HEK293 (cell line): ENCODE measurements at regions not wholly inside any gene's neighbourhood (a gene's known extent, or its start where the extent isn't known, plus 50 kb on each side); places are given as distances from the start of the nearest gene placed in this dataset.

ENCODE experiments used
- CTCF ChIA-PET: fragments of 350-600 bp; formaldehyde crosslinking; extraction: SDS; loops from one replicate; lab custom pipeline; 2021; ENCODE audit warnings: antibody characterized with exemption; lab: Yijun Ruan, JAX
- POLR2A ChIA-PET: fragments of 300-600 bp; formaldehyde crosslinking; extraction: SDS; loops from one replicate; lab custom pipeline; 2020; ENCODE audit warnings: antibody characterized with exemption, inconsistent platforms; lab: Yijun Ruan, JAX
- H3K27ac ChIP-seq: fragments of 200-500 bp; sonication (Bioruptor generic); 2 replicates; pipeline ENCODE4 v1.5.1; 2014; ENCODE audit warnings: low read depth, low read length, control low read depth, inconsistent platforms; ENCODE audit errors: extremely low read depth
- H3K36me3 ChIP-seq, 2 experiments: fragments of 200-500 bp in 1 of 2; sonication (Bioruptor generic) in 1 of 2; 1 replicate in 1 of 2; 2 replicates in 1 of 2; pipeline ENCODE4 v1.5.1; 2014 to 2017; ENCODE audit warnings: inconsistent platforms in 2 of 2, low read length in 2 of 2; ENCODE audit not compliant: control insufficient read depth in 2 of 2, insufficient read depth in 1 of 2
- H3K4me1 ChIP-seq: fragments of 200-500 bp; sonication (Bioruptor generic); 2 replicates; pipeline ENCODE4 v1.5.1; 2014; ENCODE audit warnings: mild to moderate bottlenecking, low read length, inconsistent platforms; ENCODE audit not compliant: control insufficient read depth, insufficient read depth
- H3K4me3 ChIP-seq: 2 replicates; pipeline ENCODE4 v1.5.1; 2011; ENCODE audit warnings: low read depth, mild to moderate bottlenecking, control low read depth, low read length, moderate library complexity
- H3K9me3 ChIP-seq: fragments of 200-500 bp; sonication (Bioruptor generic); 2 replicates; pipeline ENCODE4 v1.5.1; 2014; ENCODE audit warnings: low read depth, low read length, inconsistent platforms; ENCODE audit not compliant: control insufficient read depth, insufficient read depth
- EGR2 ChIP-seq: fragments of 450-650 bp; formaldehyde crosslinking; IDR thresholded peaks from 2 replicates; pipeline ENCODE4 v1.5.1; 2016; ENCODE audit warnings: low read depth, missing biosample characterization, missing genetic modification characterization
- GLIS2 ChIP-seq: fragments of 450-650 bp; formaldehyde crosslinking; IDR thresholded peaks from 2 replicates; pipeline ENCODE4 v1.5.1; 2016; ENCODE audit warnings: missing biosample characterization, missing genetic modification characterization
- HOXA7 ChIP-seq: sonication (generic); formaldehyde crosslinking; IDR thresholded peaks from 2 replicates; pipeline ENCODE4 v1.8.1; 2022; ENCODE audit warnings: missing genetic modification reagents, borderline replicate concordance
- IKZF3 ChIP-seq: fragments of 450-650 bp; IDR thresholded peaks from 2 replicates; pipeline ENCODE4 v1.5.0; 2018; ENCODE audit warnings: missing biosample characterization, mild to moderate bottlenecking, missing genetic modification characterization, moderate library complexity
- MYNN ChIP-seq: fragments of 450-650 bp; formaldehyde crosslinking; IDR thresholded peaks from 2 replicates; pipeline ENCODE4 v1.5.1; 2016; ENCODE audit warnings: missing biosample characterization, missing genetic modification characterization, borderline replicate concordance
- REPIN1 ChIP-seq: fragments of 450-650 bp; formaldehyde crosslinking; IDR thresholded peaks from 2 replicates; pipeline ENCODE4 v1.5.1; 2017; ENCODE audit warnings: missing biosample characterization, missing genetic modification characterization, low read depth
- SETDB1 ChIP-seq: IDR thresholded peaks from one replicate; pipeline ENCODE4 v1.6.1; 2017; ENCODE audit warnings: mild to moderate bottlenecking, low read length, moderate library complexity, mixed read lengths; ENCODE audit not compliant: insufficient read length
- SP7 ChIP-seq: fragments of 450-650 bp; formaldehyde crosslinking; IDR thresholded peaks from 2 replicates; pipeline ENCODE4 v1.5.1; 2016; ENCODE audit warnings: missing biosample characterization, missing genetic modification characterization
- TCF7L2 ChIP-seq: IDR thresholded peaks from 2 replicates; pipeline ENCODE4 v1.6.1; 2011; ENCODE audit warnings: low read depth, mild to moderate bottlenecking, inconsistent platforms, low read length, moderate library complexity, borderline replicate concordance
- ZNF114 ChIP-seq: fragments of 450-650 bp; formaldehyde crosslinking; IDR thresholded peaks from 2 replicates; pipeline ENCODE4 v1.5.0; 2017; ENCODE audit warnings: missing biosample characterization, missing genetic modification characterization
- ZNF175 ChIP-seq: fragments of 450-650 bp; formaldehyde crosslinking; IDR thresholded peaks from 2 replicates; pipeline ENCODE4 v1.5.1; 2016; ENCODE audit warnings: missing biosample characterization, missing genetic modification characterization
- ZNF18 ChIP-seq: fragments of 450-650 bp; formaldehyde crosslinking; IDR thresholded peaks from 2 replicates; pipeline ENCODE4 v1.5.1; 2016; ENCODE audit warnings: missing biosample characterization, missing genetic modification characterization
- ZNF223 ChIP-seq: fragments of 450-650 bp; formaldehyde crosslinking; IDR thresholded peaks from 2 replicates; pipeline ENCODE4 v1.5.1; 2016; ENCODE audit warnings: missing biosample characterization, missing genetic modification characterization
- ZNF302 ChIP-seq: fragments of 450-650 bp; formaldehyde crosslinking; IDR thresholded peaks from 2 replicates; pipeline ENCODE4 v1.5.1; 2016; ENCODE audit warnings: missing biosample characterization, missing genetic modification characterization, low read depth
- ZNF311 ChIP-seq: fragments of 450-650 bp; formaldehyde crosslinking; IDR thresholded peaks from 2 replicates; pipeline ENCODE4 v1.5.1; 2017; ENCODE audit warnings: missing biosample characterization, missing genetic modification characterization, borderline replicate concordance
- ZNF366 ChIP-seq: fragments of 450-650 bp; formaldehyde crosslinking; conservative IDR thresholded peaks from 2 replicates; pipeline ENCODE4 v1.5.1; 2016; ENCODE audit warnings: missing biosample characterization, missing genetic modification characterization
- ZNF416 ChIP-seq: fragments of 450-650 bp; formaldehyde crosslinking; IDR thresholded peaks from 2 replicates; pipeline ENCODE4 v1.5.1; 2016; ENCODE audit warnings: missing biosample characterization, missing genetic modification characterization
- ZNF423 ChIP-seq: fragments of 450-650 bp; formaldehyde crosslinking; IDR thresholded peaks from 2 replicates; pipeline ENCODE4 v1.5.1; 2016; ENCODE audit warnings: missing biosample characterization, missing genetic modification characterization
- ZNF426 ChIP-seq: fragments of 450-650 bp; formaldehyde crosslinking; IDR thresholded peaks from 2 replicates; pipeline ENCODE4 v1.5.1; 2017; ENCODE audit warnings: missing biosample characterization, missing genetic modification characterization, mild to moderate bottlenecking, inconsistent platforms, moderate library complexity
- ZNF473 ChIP-seq: fragments of 450-650 bp; formaldehyde crosslinking; IDR thresholded peaks from 2 replicates; pipeline ENCODE4 v1.5.1; 2017; ENCODE audit warnings: missing biosample characterization, missing genetic modification characterization
- ZNF510 ChIP-seq: fragments of 450-650 bp; formaldehyde crosslinking; IDR thresholded peaks from 2 replicates; pipeline ENCODE4 v1.5.1; 2018; ENCODE audit warnings: mild to moderate bottlenecking, missing genetic modification characterization, missing biosample characterization; ENCODE audit not compliant: insufficient replicate concordance
- ZNF513 ChIP-seq: fragments of 450-650 bp; IDR thresholded peaks from 2 replicates; pipeline ENCODE4 v1.5.1; 2018; ENCODE audit warnings: missing biosample characterization, missing genetic modification characterization
- ZNF530 ChIP-seq: fragments of 450-650 bp; formaldehyde crosslinking; IDR thresholded peaks from 2 replicates; pipeline ENCODE4 v1.5.1; 2016; ENCODE audit warnings: low read depth, missing biosample characterization, missing genetic modification characterization
- ZNF624 ChIP-seq: fragments of 450-650 bp; formaldehyde crosslinking; IDR thresholded peaks from 2 replicates; pipeline ENCODE4 v1.5.1; 2017; ENCODE audit warnings: missing biosample characterization, missing genetic modification characterization
- ZNF76 ChIP-seq: fragments of 450-650 bp; formaldehyde crosslinking; IDR thresholded peaks from 2 replicates; pipeline ENCODE4; 2016; ENCODE audit warnings: low read depth, missing biosample characterization, missing genetic modification characterization, borderline replicate concordance
- ZNF776 ChIP-seq: fragments of 450-650 bp; formaldehyde crosslinking; IDR thresholded peaks from 2 replicates; pipeline ENCODE4 v1.5.0; 2017; ENCODE audit warnings: missing biosample characterization, missing genetic modification characterization, borderline replicate concordance
- TF ChIP-seq, protein P1 (sequence below): fragments of 450-650 bp; formaldehyde crosslinking; IDR thresholded peaks from 2 replicates; pipeline ENCODE4 v1.5.1; 2016; ENCODE audit warnings: missing biosample characterization, missing genetic modification characterization

GRCh38 chr13:112182251-112182650 is 115.3 kb downstream of the SOX1 start:
- no peaks in the 10 kb centered on the region for H3K9me3 ChIP-seq
- ChIA-PET POLR2A (no interaction called here), CTCF (interaction anchor here (0.6 kb wide), 1 partner anchor 709 kb away, joined by 3 read pairs; no protein-coding TSS in a partner anchor)
- H3K4me3 ChIP-seq: no peak overlapping the region
- H3K4me1 ChIP-seq: no peaks in the 10 kb centered on the region
- no peak overlapping the region for H3K27ac ChIP-seq
- H3K36me3 ChIP-seq: no peaks in the 10 kb centered on the region
- TF ChIP-seq, protein P1, sequence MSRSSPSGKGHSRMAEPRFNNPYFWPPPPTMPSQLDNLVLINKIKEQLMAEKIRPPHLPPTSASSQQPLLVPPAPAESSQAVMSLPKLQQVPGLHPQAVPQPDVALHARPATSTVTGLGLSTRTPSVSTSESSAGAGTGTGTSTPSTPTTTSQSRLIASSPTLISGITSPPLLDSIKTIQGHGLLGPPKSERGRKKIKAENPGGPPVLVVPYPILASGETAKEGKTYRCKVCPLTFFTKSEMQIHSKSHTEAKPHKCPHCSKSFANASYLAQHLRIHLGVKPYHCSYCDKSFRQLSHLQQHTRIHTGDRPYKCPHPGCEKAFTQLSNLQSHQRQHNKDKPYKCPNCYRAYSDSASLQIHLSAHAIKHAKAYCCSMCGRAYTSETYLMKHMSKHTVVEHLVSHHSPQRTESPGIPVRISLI (tag by site-specific recombination): no peak
- no peak for TF ChIP-seq ZNF416 (tag by site-specific recombination)
- no peak for TF ChIP-seq GLIS2 (tag by site-specific recombination)
- TF ChIP-seq REPIN1 (tag by site-specific recombination): no peak
- no peak for TF ChIP-seq ZNF175 (tag by site-specific recombination)
- TF ChIP-seq IKZF3 (tag by site-specific recombination): no peak
- no peak for TF ChIP-seq TCF7L2
- TF ChIP-seq EGR2: no peak
- TF ChIP-seq ZNF423 (tag by site-specific recombination): no peak
- no peak for TF ChIP-seq ZNF366 (tag by site-specific recombination)
- TF ChIP-seq ZNF18 (tag by site-specific recombination): no peak
- no peak for TF ChIP-seq ZNF426 (tag by site-specific recombination)
- TF ChIP-seq, all 188 proteins: peak for 0

DNA sequence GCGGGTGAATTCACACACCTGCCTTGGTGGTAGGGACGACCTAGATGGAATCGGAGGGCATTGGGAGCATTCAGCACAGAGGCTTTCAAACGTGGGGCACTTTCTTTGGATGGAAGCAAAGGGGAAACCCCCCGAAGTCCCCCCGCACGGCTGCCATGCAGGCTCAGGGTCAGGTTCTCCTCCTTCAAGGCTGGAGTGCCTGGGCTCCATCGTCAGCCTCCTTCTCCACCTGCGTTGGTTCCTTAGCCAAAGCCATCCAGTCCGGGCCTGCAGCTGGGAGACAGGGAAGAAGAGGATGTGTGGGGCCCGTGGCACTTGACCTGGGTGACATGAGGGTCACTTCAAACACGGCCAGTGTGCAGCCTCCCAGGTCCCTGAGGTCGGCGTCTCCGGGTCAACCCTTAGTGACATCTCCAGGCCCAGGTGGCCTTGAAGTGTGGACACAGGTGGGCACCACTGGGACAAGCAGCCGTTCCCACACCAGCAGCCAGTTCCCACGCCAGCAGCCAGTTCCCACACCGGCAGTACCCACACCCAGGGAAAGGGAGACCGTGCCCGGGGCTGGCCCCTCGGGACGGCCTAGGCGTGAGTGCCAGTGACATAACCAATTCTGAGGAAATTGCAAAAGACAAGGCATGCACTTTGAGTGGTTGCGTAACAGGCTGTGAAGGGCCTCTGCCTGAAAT is 116.0 kb downstream of the SOX1 start:
- ChIA-PET POLR2A (no interaction called here), CTCF (no interaction called here)
- no peaks in the 10 kb centered on the region for H3K9me3 ChIP-seq

More for the DNA sequence above, 116.0 kb downstream of the SOX1 start:
- Histone ChIP-seq H3K4me3 (no peak overlapping the region), H3K27ac (no peak overlapping the region), H3K4me1 (no peaks in the 10 kb centered on the region), H3K36me3 (no peaks in the 10 kb centered on the region)
- no peak for TF ChIP-seq ZNF624 (tag by site-specific recombination)
- TF ChIP-seq ZNF223 (tag by site-specific recombination): no peak
- no peak for TF ChIP-seq ZNF76 (tag by site-specific recombination)
- no peak for TF ChIP-seq ZNF473
- TF ChIP-seq MYNN (tag by site-specific recombination): no peak
- TF ChIP-seq ZNF114 (tag by site-specific recombination): no peak
- no peak for TF ChIP-seq ZNF513 (tag by site-specific recombination)
- no peak for TF ChIP-seq ZNF302 (tag by site-specific recombination)
- no peak for TF ChIP-seq ZNF530 (tag by site-specific recombination)
- TF ChIP-seq ZNF311 (tag by site-specific recombination): no peak
- no peak for TF ChIP-seq HOXA7 (CRISPR knock-in tag)
- TF ChIP-seq ZNF776 (tag by site-specific recombination): no peak
- TF ChIP-seq TCF7L2: no peak
- no peak for TF ChIP-seq SETDB1
- no peak for TF ChIP-seq GLIS2 (tag by site-specific recombination)
- TF ChIP-seq SP7 (tag by site-specific recombination): no peak
- no peak for TF ChIP-seq ZNF510 (tag by site-specific recombination)
